ENCODE measurements at regions not wholly inside any gene's neighbourhood (a gene's known extent, or its start where the extent isn't known, plus 50 kb on each side); places are given as distances from the start of the nearest gene placed in this dataset.

- no peak overlapping the region for H3K4me3 Mint-ChIP-seq
- H3K36me3 Mint-ChIP-seq: no peaks in the 10 kb centered on the region
- H3K27ac Mint-ChIP-seq: no peak overlapping the region
- no peaks in the 10 kb centered on the region for H3K27me3 Mint-ChIP-seq (ENCODE audit: low read depth)
- TF ChIP-seq, protein P1, sequence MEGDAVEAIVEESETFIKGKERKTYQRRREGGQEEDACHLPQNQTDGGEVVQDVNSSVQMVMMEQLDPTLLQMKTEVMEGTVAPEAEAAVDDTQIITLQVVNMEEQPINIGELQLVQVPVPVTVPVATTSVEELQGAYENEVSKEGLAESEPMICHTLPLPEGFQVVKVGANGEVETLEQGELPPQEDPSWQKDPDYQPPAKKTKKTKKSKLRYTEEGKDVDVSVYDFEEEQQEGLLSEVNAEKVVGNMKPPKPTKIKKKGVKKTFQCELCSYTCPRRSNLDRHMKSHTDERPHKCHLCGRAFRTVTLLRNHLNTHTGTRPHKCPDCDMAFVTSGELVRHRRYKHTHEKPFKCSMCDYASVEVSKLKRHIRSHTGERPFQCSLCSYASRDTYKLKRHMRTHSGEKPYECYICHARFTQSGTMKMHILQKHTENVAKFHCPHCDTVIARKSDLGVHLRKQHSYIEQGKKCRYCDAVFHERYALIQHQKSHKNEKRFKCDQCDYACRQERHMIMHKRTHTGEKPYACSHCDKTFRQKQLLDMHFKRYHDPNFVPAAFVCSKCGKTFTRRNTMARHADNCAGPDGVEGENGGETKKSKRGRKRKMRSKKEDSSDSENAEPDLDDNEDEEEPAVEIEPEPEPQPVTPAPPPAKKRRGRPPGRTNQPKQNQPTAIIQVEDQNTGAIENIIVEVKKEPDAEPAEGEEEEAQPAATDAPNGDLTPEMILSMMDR (IDR thresholded peaks at IDR 0.05; ENCODE audit: unreplicated experiment): no peak
- H3K9me3 Mint-ChIP-seq: no peaks in the 10 kb centered on the region
- no peaks in the 10 kb centered on the region for H3K4me1 Mint-ChIP-seq
- DNase-seq (ENCODE audit: low spot score in 2 of 2, unreplicated experiment in 2 of 2): no peak
Observed at GRCh38 chr3:188979669-188980310, 192.0 kb upstream of the TPRG1 start.

DNA sequence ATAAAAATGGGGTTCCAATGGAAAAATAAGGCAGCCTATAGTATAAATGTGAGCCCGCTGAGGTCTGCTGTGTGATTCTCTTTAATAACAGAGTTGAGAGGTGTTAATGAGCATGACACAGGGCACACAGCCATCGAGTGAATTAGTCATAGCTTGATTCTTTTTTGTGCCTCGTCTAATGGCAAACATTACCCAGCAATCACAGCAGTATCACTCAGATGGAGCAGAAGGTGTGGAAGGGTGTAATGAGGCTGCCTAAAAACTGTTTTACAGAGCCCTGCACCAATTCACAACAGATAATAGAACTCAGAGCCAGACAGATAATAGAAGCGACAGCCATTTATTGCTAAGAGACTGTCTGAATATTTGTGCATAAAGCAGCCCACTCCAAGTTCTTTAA lies 178.6 kb upstream of the TPRG1 start:
- H3K36me3 Mint-ChIP-seq: no peaks in the 10 kb centered on the region
- no peaks in the 10 kb centered on the region for H3K9me3 Mint-ChIP-seq
- TF ChIP-seq, protein P1 (IDR thresholded peaks at IDR 0.05; ENCODE audit: unreplicated experiment): no peak
- no peak overlapping the region for H3K4me3 Mint-ChIP-seq
- no peak for DNase-seq (ENCODE audit: low spot score in 2 of 2, unreplicated experiment in 2 of 2)
- H3K27me3 Mint-ChIP-seq (ENCODE audit: low read depth): peaks cover 2% of the 10 kb centered on the region
- H3K27ac Mint-ChIP-seq: no peak overlapping the region
- H3K4me1 Mint-ChIP-seq: no peaks in the 10 kb centered on the region

- Mint-ChIP-seq H3K36me3 (no peaks in the 10 kb centered on the region), H3K27me3 (ENCODE audit: low read depth) (no peaks in the 10 kb centered on the region), H3K27ac (no peak overlapping the region), H3K9me3 (no peaks in the 10 kb centered on the region), H3K4me3 (no peak overlapping the region), H3K4me1 (no peaks in the 10 kb centered on the region)
- no peak for DNase-seq (ENCODE audit: low spot score in 2 of 2, unreplicated experiment in 2 of 2)
- TF ChIP-seq, protein P1 (IDR thresholded peaks at IDR 0.05; ENCODE audit: unreplicated experiment): no peak
Observed at GRCh38 chr3:189001559-189001958, 170.2 kb upstream of the TPRG1 start.

GRCh38 chr3:189003410-189003809 lies 168.4 kb upstream of the TPRG1 start:
- no peaks in the 10 kb centered on the region for H3K4me1 Mint-ChIP-seq

GRCh38 chr3:189013224-189013888 lies 158.4 kb upstream of the TPRG1 start:
- H3K27me3 Mint-ChIP-seq (ENCODE audit: low read depth): no peaks in the 10 kb centered on the region
- TF ChIP-seq, protein P1 (IDR thresholded peaks at IDR 0.05; ENCODE audit: unreplicated experiment): no peak
- peaks cover 59% of the 10 kb centered on the region for H3K9me3 Mint-ChIP-seq
- peaks cover 4% of the 10 kb centered on the region for H3K36me3 Mint-ChIP-seq
- no peak overlapping the region for H3K27ac Mint-ChIP-seq
- H3K4me3 Mint-ChIP-seq: no peak overlapping the region
- H3K4me1 Mint-ChIP-seq: no peaks in the 10 kb centered on the region
- DNase-seq (ENCODE audit: low spot score in 2 of 2, unreplicated experiment in 2 of 2): no peak

More at GRCh38 chr3:189003410-189003809, 168.4 kb upstream of the TPRG1 start:
- DNase-seq (ENCODE audit: low spot score in 2 of 2, unreplicated experiment in 2 of 2): no peak
- no peak overlapping the region for H3K27ac Mint-ChIP-seq
- TF ChIP-seq, protein P1 (IDR thresholded peaks at IDR 0.05; ENCODE audit: unreplicated experiment): no peak
- peaks cover under 1% of the 10 kb centered on the region for H3K9me3 Mint-ChIP-seq
- no peaks in the 10 kb centered on the region for H3K27me3 Mint-ChIP-seq (ENCODE audit: low read depth)
- no peak overlapping the region for H3K4me3 Mint-ChIP-seq
- no peaks in the 10 kb centered on the region for H3K36me3 Mint-ChIP-seq
